ENCODE measurements at regions not wholly inside any gene's neighbourhood (a gene's known extent, or its start where the extent isn't known, plus 50 kb on each side); places are given as distances from the start of the nearest gene placed in this dataset.

GRCh38 chr12:92089559-92089958 lies 56.1 kb downstream of the BTG1 start:
- no peaks in the 10 kb centered on the region for H3K4me1 ChIP-seq (ENCODE audit: control insufficient read depth, low read depth, low read length)
- no peaks in the 10 kb centered on the region for H3K9me3 ChIP-seq (ENCODE audit: control insufficient read depth, low read depth, low read length)
- H3K27ac ChIP-seq (ENCODE audit: low read length), result no peak overlapping the region
- H3K36me3 ChIP-seq (ENCODE audit: control insufficient read depth, low read depth, low read length), result no peaks in the 10 kb centered on the region
- no peak overlapping the region for H3K4me3 ChIP-seq (ENCODE audit: low read length)
- no peaks in the 10 kb centered on the region for H3K27me3 ChIP-seq (ENCODE audit: control insufficient read depth, insufficient read depth, low read length)
- H3K9ac ChIP-seq (ENCODE audit: low read length), result no peak overlapping the region

GRCh38 chr12:92088805-92089204 lies 56.8 kb downstream of the BTG1 start:
- H3K4me3 ChIP-seq (ENCODE audit: low read length), result no peak overlapping the region
- no peaks in the 10 kb centered on the region for H3K9me3 ChIP-seq (ENCODE audit: control insufficient read depth, low read depth, low read length)
- no peaks in the 10 kb centered on the region for H3K36me3 ChIP-seq (ENCODE audit: control insufficient read depth, low read depth, low read length)
- H3K4me1 ChIP-seq (ENCODE audit: control insufficient read depth, low read depth, low read length), result no peaks in the 10 kb centered on the region
- H3K27ac ChIP-seq (ENCODE audit: low read length), result no peak overlapping the region
- H3K27me3 ChIP-seq (ENCODE audit: control insufficient read depth, insufficient read depth, low read length), result no peaks in the 10 kb centered on the region
- no peak overlapping the region for H3K9ac ChIP-seq (ENCODE audit: low read length)

- H3K9me3 ChIP-seq (ENCODE audit: control insufficient read depth, low read depth, low read length), result no peaks in the 10 kb centered on the region
- no peaks in the 10 kb centered on the region for H3K27me3 ChIP-seq (ENCODE audit: control insufficient read depth, insufficient read depth, low read length)
- no peak overlapping the region for H3K27ac ChIP-seq (ENCODE audit: low read length)
- no peak overlapping the region for H3K9ac ChIP-seq (ENCODE audit: low read length)
- H3K4me1 ChIP-seq (ENCODE audit: control insufficient read depth, low read depth, low read length), result peaks cover 3% of the 10 kb centered on the region
- H3K4me3 ChIP-seq (ENCODE audit: low read length), result no peak overlapping the region
- H3K36me3 ChIP-seq (ENCODE audit: control insufficient read depth, low read depth, low read length), result no peaks in the 10 kb centered on the region
Observed at GRCh38 chr12:92085736-92086040, 60.0 kb downstream of the BTG1 start.

- Histone ChIP-seq H3K4me3 (ENCODE audit: low read length) (no peak overlapping the region), H3K4me1 (ENCODE audit: control insufficient read depth, low read depth, low read length) (peaks cover 4% of the 10 kb centered on the region), H3K9ac (ENCODE audit: low read length) (no peak overlapping the region), H3K9me3 (ENCODE audit: control insufficient read depth, low read depth, low read length) (no peaks in the 10 kb centered on the region), H3K27me3 (ENCODE audit: control insufficient read depth, insufficient read depth, low read length) (no peaks in the 10 kb centered on the region), H3K27ac (ENCODE audit: low read length) (no peak overlapping the region), H3K36me3 (ENCODE audit: control insufficient read depth, low read depth, low read length) (no peaks in the 10 kb centered on the region)
Observed at GRCh38 chr12:92085040-92085735, 60.5 kb downstream of the BTG1 start.

GRCh38 chr12:92080911-92081285 lies 64.7 kb downstream of the BTG1 start:
- no peaks in the 10 kb centered on the region for H3K9me3 ChIP-seq (ENCODE audit: control insufficient read depth, low read depth, low read length)
- no peak overlapping the region for H3K9ac ChIP-seq (ENCODE audit: low read length)
- H3K36me3 ChIP-seq (ENCODE audit: control insufficient read depth, low read depth, low read length), result no peaks in the 10 kb centered on the region
- no peak overlapping the region for H3K4me3 ChIP-seq (ENCODE audit: low read length)
- peaks cover 4% of the 10 kb centered on the region for H3K4me1 ChIP-seq (ENCODE audit: control insufficient read depth, low read depth, low read length)
- H3K27me3 ChIP-seq (ENCODE audit: control insufficient read depth, insufficient read depth, low read length), result no peaks in the 10 kb centered on the region
- H3K27ac ChIP-seq (ENCODE audit: low read length), result no peak overlapping the region

- no peaks in the 10 kb centered on the region for H3K36me3 ChIP-seq (ENCODE audit: control insufficient read depth, low read depth, low read length)
- no peak overlapping the region for H3K27ac ChIP-seq (ENCODE audit: low read length)
- H3K4me3 ChIP-seq (ENCODE audit: low read length), result no peak overlapping the region
- H3K9ac ChIP-seq (ENCODE audit: low read length), result no peak overlapping the region
- no peaks in the 10 kb centered on the region for H3K9me3 ChIP-seq (ENCODE audit: control insufficient read depth, low read depth, low read length)
- H3K4me1 ChIP-seq (ENCODE audit: control insufficient read depth, low read depth, low read length), result peaks cover 4% of the 10 kb centered on the region
- no peaks in the 10 kb centered on the region for H3K27me3 ChIP-seq (ENCODE audit: control insufficient read depth, insufficient read depth, low read length)
Observed at GRCh38 chr12:92079054-92079385, 66.6 kb downstream of the BTG1 start.

- H3K27me3 ChIP-seq (ENCODE audit: control insufficient read depth, insufficient read depth, low read length), result no peaks in the 10 kb centered on the region
- no peaks in the 10 kb centered on the region for H3K9me3 ChIP-seq (ENCODE audit: control insufficient read depth, low read depth, low read length)
- no peak overlapping the region for H3K4me3 ChIP-seq (ENCODE audit: low read length)
- no peak overlapping the region for H3K27ac ChIP-seq (ENCODE audit: low read length)
- peaks cover 4% of the 10 kb centered on the region for H3K4me1 ChIP-seq (ENCODE audit: control insufficient read depth, low read depth, low read length)
- H3K36me3 ChIP-seq (ENCODE audit: control insufficient read depth, low read depth, low read length), result no peaks in the 10 kb centered on the region
- H3K9ac ChIP-seq (ENCODE audit: low read length), result no peak overlapping the region
Observed at GRCh38 chr12:92078167-92079053, 67.2 kb downstream of the BTG1 start.

- no peak overlapping the region for H3K27ac ChIP-seq (ENCODE audit: low read length)
- no peaks in the 10 kb centered on the region for H3K27me3 ChIP-seq (ENCODE audit: control insufficient read depth, insufficient read depth, low read length)
- peaks cover 4% of the 10 kb centered on the region for H3K4me1 ChIP-seq (ENCODE audit: control insufficient read depth, low read depth, low read length)
- no peaks in the 10 kb centered on the region for H3K9me3 ChIP-seq (ENCODE audit: control insufficient read depth, low read depth, low read length)
- no peaks in the 10 kb centered on the region for H3K36me3 ChIP-seq (ENCODE audit: control insufficient read depth, low read depth, low read length)
- no peak overlapping the region for H3K4me3 ChIP-seq (ENCODE audit: low read length)
- no peak overlapping the region for H3K9ac ChIP-seq (ENCODE audit: low read length)
Observed at GRCh38 chr12:92077530-92077929, 68.1 kb downstream of the BTG1 start.

GRCh38 chr12:92076101-92076500 lies 69.5 kb downstream of the BTG1 start:
- Histone ChIP-seq H3K27ac (ENCODE audit: low read length) (no peak overlapping the region), H3K9me3 (ENCODE audit: control insufficient read depth, low read depth, low read length) (no peaks in the 10 kb centered on the region), H3K4me3 (ENCODE audit: low read length) (no peak overlapping the region), H3K4me1 (ENCODE audit: control insufficient read depth, low read depth, low read length) (peaks cover 4% of the 10 kb centered on the region), H3K36me3 (ENCODE audit: control insufficient read depth, low read depth, low read length) (no peaks in the 10 kb centered on the region), H3K27me3 (ENCODE audit: control insufficient read depth, insufficient read depth, low read length) (no peaks in the 10 kb centered on the region), H3K9ac (ENCODE audit: low read length) (no peak overlapping the region)

GRCh38 chr12:92075425-92075914 lies 70.2 kb downstream of the BTG1 start:
- H3K4me1 ChIP-seq (ENCODE audit: control insufficient read depth, low read depth, low read length), result no peaks in the 10 kb centered on the region
- no peaks in the 10 kb centered on the region for H3K9me3 ChIP-seq (ENCODE audit: control insufficient read depth, low read depth, low read length)
- no peak overlapping the region for H3K27ac ChIP-seq (ENCODE audit: low read length)
- no peaks in the 10 kb centered on the region for H3K27me3 ChIP-seq (ENCODE audit: control insufficient read depth, insufficient read depth, low read length)
- no peak overlapping the region for H3K4me3 ChIP-seq (ENCODE audit: low read length)
- H3K36me3 ChIP-seq (ENCODE audit: control insufficient read depth, low read depth, low read length), result no peaks in the 10 kb centered on the region
- no peak overlapping the region for H3K9ac ChIP-seq (ENCODE audit: low read length)

- H3K4me1 ChIP-seq (ENCODE audit: control insufficient read depth, low read depth, low read length), result no peaks in the 10 kb centered on the region
Observed at GRCh38 chr12:92074889-92075288, 70.8 kb downstream of the BTG1 start.

GRCh38 chr12:92073094-92073493 lies 72.6 kb downstream of the BTG1 start:
- H3K4me3 ChIP-seq (ENCODE audit: low read length), result no peak overlapping the region
- H3K9ac ChIP-seq (ENCODE audit: low read length), result no peak overlapping the region
- H3K9me3 ChIP-seq (ENCODE audit: control insufficient read depth, low read depth, low read length), result no peaks in the 10 kb centered on the region
- no peak overlapping the region for H3K27ac ChIP-seq (ENCODE audit: low read length)
- no peaks in the 10 kb centered on the region for H3K27me3 ChIP-seq (ENCODE audit: control insufficient read depth, insufficient read depth, low read length)
- H3K4me1 ChIP-seq (ENCODE audit: control insufficient read depth, low read depth, low read length), result no peaks in the 10 kb centered on the region
- no peaks in the 10 kb centered on the region for H3K36me3 ChIP-seq (ENCODE audit: control insufficient read depth, low read depth, low read length)

More at GRCh38 chr12:92074889-92075288, 70.8 kb downstream of the BTG1 start:
- no peaks in the 10 kb centered on the region for H3K36me3 ChIP-seq (ENCODE audit: control insufficient read depth, low read depth, low read length)
- no peak overlapping the region for H3K4me3 ChIP-seq (ENCODE audit: low read length)
- no peak overlapping the region for H3K27ac ChIP-seq (ENCODE audit: low read length)
- H3K9ac ChIP-seq (ENCODE audit: low read length), result no peak overlapping the region
- H3K27me3 ChIP-seq (ENCODE audit: control insufficient read depth, insufficient read depth, low read length), result no peaks in the 10 kb centered on the region
- H3K9me3 ChIP-seq (ENCODE audit: control insufficient read depth, low read depth, low read length), result no peaks in the 10 kb centered on the region
